ENCODE measurements at regions not wholly inside any gene's neighbourhood (a gene's known extent, or its start where the extent isn't known, plus 50 kb on each side); places are given as distances from the start of the nearest gene placed in this dataset.

DNA sequence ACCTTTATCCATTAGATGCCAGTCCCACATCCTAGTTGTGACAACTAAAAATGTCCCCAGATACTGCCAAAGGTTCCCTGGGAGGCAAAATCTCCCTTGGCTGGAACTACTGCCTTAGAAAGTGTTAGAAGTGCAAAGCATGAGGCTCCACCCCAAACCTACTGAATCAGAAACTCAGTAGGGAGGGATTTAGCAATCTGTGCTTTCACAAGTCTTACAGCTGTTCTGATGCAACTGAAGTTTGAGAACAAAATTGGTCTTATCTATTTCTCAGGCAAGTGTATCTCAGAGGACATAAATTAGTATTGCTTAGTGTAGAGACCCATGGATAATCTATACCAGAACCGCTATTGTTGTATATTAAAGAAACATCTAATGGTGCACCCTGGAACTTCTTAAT is 70.2 kb downstream of the CLDN1 start:
- no peak overlapping the region for H2AFZ ChIP-seq (ENCODE audit: low read depth, low read length)
- no peaks in the 10 kb centered on the region for H4K20me1 ChIP-seq (ENCODE audit: insufficient read depth, low read length)
- no peak overlapping the region for H3K4me3 ChIP-seq (ENCODE audit: low read depth in 1 of 2, low read length in 2 of 2)
- no peak overlapping the region for H3K27ac ChIP-seq (ENCODE audit: low read length)
- H3K27me3 ChIP-seq (ENCODE audit: insufficient read depth, low read length, poor library complexity): no peaks in the 10 kb centered on the region
- no peaks in the 10 kb centered on the region for H3K4me1 ChIP-seq (ENCODE audit: insufficient read depth, low read length)
- DNase-seq (no peak), ATAC-seq (ENCODE audit: insufficient read depth, low read depth) (no peak)
- H3K4me2 ChIP-seq (ENCODE audit: insufficient read depth, low read length): no peak overlapping the region
- no peaks in the 10 kb centered on the region for H3K9me3 ChIP-seq (ENCODE audit: insufficient read depth, low read length, severe bottlenecking)
- no peaks in the 10 kb centered on the region for H3K79me2 ChIP-seq (ENCODE audit: insufficient read depth, low read length)
- TF ChIP-seq, protein P1, sequence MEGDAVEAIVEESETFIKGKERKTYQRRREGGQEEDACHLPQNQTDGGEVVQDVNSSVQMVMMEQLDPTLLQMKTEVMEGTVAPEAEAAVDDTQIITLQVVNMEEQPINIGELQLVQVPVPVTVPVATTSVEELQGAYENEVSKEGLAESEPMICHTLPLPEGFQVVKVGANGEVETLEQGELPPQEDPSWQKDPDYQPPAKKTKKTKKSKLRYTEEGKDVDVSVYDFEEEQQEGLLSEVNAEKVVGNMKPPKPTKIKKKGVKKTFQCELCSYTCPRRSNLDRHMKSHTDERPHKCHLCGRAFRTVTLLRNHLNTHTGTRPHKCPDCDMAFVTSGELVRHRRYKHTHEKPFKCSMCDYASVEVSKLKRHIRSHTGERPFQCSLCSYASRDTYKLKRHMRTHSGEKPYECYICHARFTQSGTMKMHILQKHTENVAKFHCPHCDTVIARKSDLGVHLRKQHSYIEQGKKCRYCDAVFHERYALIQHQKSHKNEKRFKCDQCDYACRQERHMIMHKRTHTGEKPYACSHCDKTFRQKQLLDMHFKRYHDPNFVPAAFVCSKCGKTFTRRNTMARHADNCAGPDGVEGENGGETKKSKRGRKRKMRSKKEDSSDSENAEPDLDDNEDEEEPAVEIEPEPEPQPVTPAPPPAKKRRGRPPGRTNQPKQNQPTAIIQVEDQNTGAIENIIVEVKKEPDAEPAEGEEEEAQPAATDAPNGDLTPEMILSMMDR (IDR thresholded peaks at IDR 0.05; ENCODE audit: borderline replicate concordance, extremely low read depth, low read length, poor library complexity, severe bottlenecking): no peak
- no peak for TF ChIP-seq EZH2 (IDR thresholded peaks at IDR 0.05; ENCODE audit: borderline replicate concordance, low read depth, low read length, severe bottlenecking)
- H3K9ac ChIP-seq (ENCODE audit: low read depth, low read length): no peak overlapping the region
- H3K36me3 ChIP-seq (ENCODE audit: insufficient read depth, low read length): no peaks in the 10 kb centered on the region

DNA sequence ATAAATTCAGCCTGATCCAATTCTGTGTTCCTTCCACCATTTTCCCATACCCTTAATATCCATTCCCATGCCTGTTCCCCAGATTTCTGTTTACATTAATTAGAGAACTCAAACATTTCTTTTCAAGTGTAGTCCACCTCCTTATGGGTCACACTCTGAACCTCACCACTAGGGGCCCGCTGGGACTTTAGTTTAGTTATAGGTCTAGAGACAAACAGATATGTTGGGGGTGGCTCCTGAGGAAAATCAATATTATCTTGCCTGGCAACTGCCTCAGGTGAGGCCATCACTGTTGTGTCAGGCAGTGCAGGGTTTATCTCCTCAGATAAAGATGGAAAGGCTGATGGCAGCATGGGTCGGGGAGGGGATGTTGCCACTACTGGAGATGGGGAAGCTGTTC is 72.8 kb downstream of the CLDN1 start:
- H3K27ac ChIP-seq (ENCODE audit: low read length): no peak overlapping the region
- no peaks in the 10 kb centered on the region for H3K79me2 ChIP-seq (ENCODE audit: insufficient read depth, low read length)
- no peak for DNase-seq
- no peaks in the 10 kb centered on the region for H4K20me1 ChIP-seq (ENCODE audit: insufficient read depth, low read length)
- H3K4me1 ChIP-seq (ENCODE audit: insufficient read depth, low read length): no peaks in the 10 kb centered on the region
- H2AFZ ChIP-seq (ENCODE audit: low read depth, low read length): no peak overlapping the region
- no peak for TF ChIP-seq EZH2 (IDR thresholded peaks at IDR 0.05; ENCODE audit: borderline replicate concordance, low read depth, low read length, severe bottlenecking)
- TF ChIP-seq, protein P1 (IDR thresholded peaks at IDR 0.05; ENCODE audit: borderline replicate concordance, extremely low read depth, low read length, poor library complexity, severe bottlenecking): no peak
- ATAC-seq (ENCODE audit: insufficient read depth, low read depth): no peak
- no peak overlapping the region for H3K4me3 ChIP-seq (ENCODE audit: low read depth in 1 of 2, low read length in 2 of 2)
- no peaks in the 10 kb centered on the region for H3K27me3 ChIP-seq (ENCODE audit: insufficient read depth, low read length, poor library complexity)
- no peaks in the 10 kb centered on the region for H3K9me3 ChIP-seq (ENCODE audit: insufficient read depth, low read length, severe bottlenecking)
- H3K9ac ChIP-seq (ENCODE audit: low read depth, low read length): no peak overlapping the region
- no peaks in the 10 kb centered on the region for H3K36me3 ChIP-seq (ENCODE audit: insufficient read depth, low read length)
- no peak overlapping the region for H3K4me2 ChIP-seq (ENCODE audit: insufficient read depth, low read length)

DNA sequence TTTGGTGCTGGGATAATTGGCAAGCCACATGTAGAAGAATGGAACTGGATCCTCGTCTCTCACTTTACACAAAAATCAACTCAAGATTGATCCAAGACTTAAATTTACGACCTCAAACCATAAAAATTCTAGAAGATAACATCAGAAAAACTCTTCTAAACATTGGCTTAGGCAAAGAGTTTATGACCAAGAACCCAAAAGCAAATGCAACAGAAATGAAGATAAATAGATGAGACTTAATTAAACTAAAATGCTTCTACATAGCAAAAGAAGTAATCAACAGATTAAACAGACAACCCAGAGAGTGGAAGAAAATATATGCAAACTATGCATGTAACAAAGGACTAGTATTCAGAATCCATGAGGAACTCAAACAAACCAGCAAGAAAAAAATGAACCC is 80.1 kb downstream of the CLDN1 start:
- no peak overlapping the region for H3K27ac ChIP-seq (ENCODE audit: low read length)
- no peak overlapping the region for H3K9ac ChIP-seq (ENCODE audit: low read depth, low read length)
- TF ChIP-seq EZH2 (IDR thresholded peaks at IDR 0.05; ENCODE audit: borderline replicate concordance, low read depth, low read length, severe bottlenecking): no peak
- TF ChIP-seq, protein P1 (IDR thresholded peaks at IDR 0.05; ENCODE audit: borderline replicate concordance, extremely low read depth, low read length, poor library complexity, severe bottlenecking): no peak
- H3K27me3 ChIP-seq (ENCODE audit: insufficient read depth, low read length, poor library complexity): no peaks in the 10 kb centered on the region
- H3K4me1 ChIP-seq (ENCODE audit: insufficient read depth, low read length): no peaks in the 10 kb centered on the region
- no peak overlapping the region for H3K4me3 ChIP-seq (ENCODE audit: low read depth in 1 of 2, low read length in 2 of 2)
- no peak overlapping the region for H3K4me2 ChIP-seq (ENCODE audit: insufficient read depth, low read length)
- H3K9me3 ChIP-seq (ENCODE audit: insufficient read depth, low read length, severe bottlenecking): no peaks in the 10 kb centered on the region
- no peak for ATAC-seq (ENCODE audit: insufficient read depth, low read depth)
- H3K36me3 ChIP-seq (ENCODE audit: insufficient read depth, low read length): no peaks in the 10 kb centered on the region
- DNase-seq: no peak
- H2AFZ ChIP-seq (ENCODE audit: low read depth, low read length): no peak overlapping the region
- H4K20me1 ChIP-seq (ENCODE audit: insufficient read depth, low read length): no peaks in the 10 kb centered on the region
- no peaks in the 10 kb centered on the region for H3K79me2 ChIP-seq (ENCODE audit: insufficient read depth, low read length)

DNA sequence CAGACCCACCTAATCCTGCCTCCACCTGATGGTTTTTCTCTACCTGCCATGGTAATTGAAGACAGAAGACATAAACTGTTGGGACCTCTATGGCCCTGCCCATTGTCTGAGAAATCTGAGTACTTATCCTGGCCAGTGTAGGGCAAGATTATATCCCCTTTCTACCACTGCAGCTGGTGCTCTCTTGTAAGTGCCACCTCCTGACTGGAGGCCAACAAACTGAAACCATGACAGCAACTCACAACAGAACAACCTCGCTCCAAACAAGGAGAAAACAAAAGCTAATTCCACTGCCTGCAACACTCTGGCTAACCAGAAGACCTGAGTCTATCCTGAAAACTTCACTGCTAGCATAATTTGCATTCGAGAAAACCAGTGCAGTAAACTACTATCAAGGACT is 82.9 kb downstream of the CLDN1 start:
- Histone ChIP-seq H3K36me3 (ENCODE audit: insufficient read depth, low read length) (no peaks in the 10 kb centered on the region), H3K4me2 (ENCODE audit: insufficient read depth, low read length) (no peak overlapping the region), H3K4me1 (ENCODE audit: insufficient read depth, low read length) (no peaks in the 10 kb centered on the region), H3K79me2 (ENCODE audit: insufficient read depth, low read length) (no peaks in the 10 kb centered on the region), H3K27me3 (ENCODE audit: insufficient read depth, low read length, poor library complexity) (no peaks in the 10 kb centered on the region), H3K4me3 (ENCODE audit: low read depth in 1 of 2, low read length in 2 of 2) (no peak overlapping the region), H4K20me1 (ENCODE audit: insufficient read depth, low read length) (no peaks in the 10 kb centered on the region), H3K27ac (ENCODE audit: low read length) (no peak overlapping the region), H3K9ac (ENCODE audit: low read depth, low read length) (no peak overlapping the region), H3K9me3 (ENCODE audit: insufficient read depth, low read length, severe bottlenecking) (no peaks in the 10 kb centered on the region), H2AFZ (ENCODE audit: low read depth, low read length) (no peak overlapping the region)
- TF ChIP-seq, protein P1 (IDR thresholded peaks at IDR 0.05; ENCODE audit: borderline replicate concordance, extremely low read depth, low read length, poor library complexity, severe bottlenecking): no peak
- TF ChIP-seq EZH2 (IDR thresholded peaks at IDR 0.05; ENCODE audit: borderline replicate concordance, low read depth, low read length, severe bottlenecking): no peak
- ATAC-seq (ENCODE audit: insufficient read depth, low read depth): no peak
- no peak for DNase-seq
